T-cell (primary cell): ENCODE measurements at regions not wholly inside any gene's neighbourhood (a gene's known extent, or its start where the extent isn't known, plus 50 kb on each side); places are given as distances from the start of the nearest gene placed in this dataset.

Experiments
- ATAC-seq, 4 experiments: fragments of 200-7000 bp in 3 of 4; fragments of 150-1000 bp in 1 of 4; cut with Tn5 transposase; replicated peaks in 1 of 4; 1 replicate in 3 of 4; 2 replicates in 1 of 4; pipeline ENCODE4 v1.10.0; 2021; ENCODE audit warnings: moderate library complexity in 3 of 4, mild to moderate bottlenecking in 2 of 4, moderate number of reproducible peaks in 1 of 4
- CTCF ChIA-PET, 2 donors: fragments of 300-600 bp; sonication (Branson Sonifier 250); formaldehyde crosslinking; loops; one replicate each; lab custom pipeline; 2022; ENCODE audit warnings: antibody characterized with exemption in 2 of 2; lab: Charles Lee
- POLR2A ChIA-PET, 2 donors: fragments of 300-600 bp; sonication (Branson Sonifier 250); formaldehyde crosslinking; loops; one replicate each; lab custom pipeline; 2022; ENCODE audit warnings: antibody characterized with exemption in 2 of 2; lab: Charles Lee
- DNase-seq, 35 experiments: peaks; one replicate each; pipeline versions ENCODE4 v3.0.0 to v3.0.0-alpha.2; 2013 to 2023
- H3K27ac ChIP-seq: one replicate; pipeline ENCODE4 v1.5.1; 2013; ENCODE audit warnings: low read length
- H3K27me3 ChIP-seq, 2 experiments: replicated peaks in 1 of 2; 1 replicate in 1 of 2; 2 replicates in 1 of 2; pipeline versions ENCODE4 v1.6.1 to v1.7.0; 2013; ENCODE audit warnings: low read length in 1 of 2, mixed read lengths in 1 of 2; ENCODE audit not compliant: control insufficient read depth in 2 of 2, insufficient read depth in 2 of 2; ENCODE audit errors: extremely low read depth in 1 of 2
- H3K36me3 ChIP-seq, 2 donors: 1 replicate in 1 of 2; 2 replicates in 1 of 2; pipeline versions ENCODE4 v1.6.1 to v1.7.0; 2013; ENCODE audit warnings: low read length in 1 of 2; ENCODE audit not compliant: control insufficient read depth in 2 of 2, insufficient read depth in 1 of 2; ENCODE audit errors: extremely low read depth in 1 of 2
- H3K4me1 ChIP-seq, 2 experiments: 1 replicate in 1 of 2; 2 replicates in 1 of 2; pipeline versions ENCODE4 v1.6.1 to v1.7.0; 2013; ENCODE audit warnings: low read length in 2 of 2, mixed read lengths in 1 of 2; ENCODE audit not compliant: insufficient read depth in 2 of 2, control insufficient read depth in 1 of 2; ENCODE audit errors: extremely low read depth in 1 of 2
- H3K4me3 ChIP-seq, 2 donors: 1 replicate in 1 of 2; 2 replicates in 1 of 2; pipeline versions ENCODE4 v1.5.1 to v1.7.0; 2013; ENCODE audit warnings: mild to moderate bottlenecking in 2 of 2, low read length in 1 of 2, moderate library complexity in 1 of 2; ENCODE audit not compliant: control insufficient read depth in 1 of 2; ENCODE audit errors: extremely low read depth in 1 of 2
- H3K9me3 ChIP-seq: 2 replicates; pipeline ENCODE4 v1.7.0; 2013
- H3K27ac Mint-ChIP-seq, 2 donors: one replicate each; pipeline ENCODE4 v1.8.0; 2020 to 2021; ENCODE audit warnings: mild to moderate bottlenecking in 2 of 2, mixed read lengths in 2 of 2
- H3K27me3 Mint-ChIP-seq, 2 donors: one replicate each; pipeline ENCODE4 v1.8.0; 2021 to 2022; ENCODE audit warnings: mixed read lengths in 2 of 2
- H3K36me3 Mint-ChIP-seq: one replicate; pipeline ENCODE4 v1.8.0; 2021; ENCODE audit warnings: mixed read lengths
- H3K4me1 Mint-ChIP-seq, 3 donors: one replicate each; pipeline ENCODE4 v1.8.0; 2020 to 2022; ENCODE audit warnings: mixed read lengths in 3 of 3, mild to moderate bottlenecking in 1 of 3
- H3K4me3 Mint-ChIP-seq, 3 donors: one replicate each; pipeline ENCODE4 v1.8.0; 2020 to 2022; ENCODE audit warnings: mild to moderate bottlenecking in 3 of 3, mixed read lengths in 3 of 3, moderate library complexity in 3 of 3
- H3K9me3 Mint-ChIP-seq, 3 donors: one replicate each; pipeline ENCODE4 v1.8.0; 2020 to 2022; ENCODE audit warnings: mixed read lengths in 3 of 3
- whole genome bisulfite sequencing: methylation state at CpG from one replicate; pipeline ENCODE4 v1.1.5; 2013; ENCODE audit warnings: missing lambda C conversion rate; ENCODE audit not compliant: insufficient coverage; 5-methylcytosine and 5-hydroxymethylcytosine counted together

DNA sequence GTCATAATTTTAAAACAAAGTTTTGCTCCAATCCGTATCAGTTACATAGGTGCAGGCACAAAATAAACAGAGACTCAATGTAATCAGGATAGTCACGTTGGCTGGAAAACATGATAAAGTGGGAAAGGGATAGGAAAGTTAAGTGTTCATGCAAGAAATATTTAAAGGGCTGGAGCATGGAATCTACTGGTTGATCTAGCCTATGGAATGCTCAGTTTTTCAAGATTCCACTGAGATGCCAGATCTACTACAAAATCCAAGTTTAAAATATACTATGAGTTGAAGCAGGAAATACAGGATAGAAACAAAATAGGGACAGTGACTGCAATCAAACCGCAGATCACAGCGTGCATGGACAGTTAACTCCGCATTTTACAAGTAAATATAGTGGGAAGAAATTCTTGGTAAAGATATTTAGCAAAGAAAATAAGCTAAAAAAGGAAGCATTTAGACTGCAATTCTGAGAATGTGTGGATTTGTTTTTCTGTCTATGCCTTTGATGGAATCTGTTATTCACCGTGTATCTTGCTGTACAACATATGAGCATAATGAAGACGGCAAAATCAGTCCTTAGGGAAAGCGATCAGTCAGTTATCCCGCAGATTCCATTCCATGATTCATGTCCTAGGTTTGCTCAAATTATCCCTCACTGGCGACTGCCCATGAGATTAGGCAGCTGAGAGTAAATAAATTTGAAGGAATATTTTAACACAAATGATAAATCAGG is 1044.3 kb downstream of the FLRT2 start:
- no peaks in the 10 kb centered on the region for H3K4me1 Mint-ChIP-seq
- no peak overlapping the region for H3K4me3 Mint-ChIP-seq
- Histone ChIP-seq H3K4me1 (no peaks in the 10 kb centered on the region), H3K36me3 (no peaks in the 10 kb centered on the region), H3K9me3 (no peaks in the 10 kb centered on the region), H3K4me3 (no peak overlapping the region), H3K27ac (no peak overlapping the region), H3K27me3 (no peaks in the 10 kb centered on the region)
- WGBS = 88% methylated on average over 5 of the region's 10 CpGs
- no peaks in the 10 kb centered on the region for H3K27me3 Mint-ChIP-seq
- DNase-seq = no peak
- ChIA-PET POLR2A (no interaction called here), CTCF (no interaction called here)
- H3K27ac Mint-ChIP-seq = no peak overlapping the region
- no peaks in the 10 kb centered on the region for H3K36me3 Mint-ChIP-seq
- ATAC-seq = no peak
- H3K9me3 Mint-ChIP-seq = peaks cover 3 to 16% (median 7%) of the 10 kb centered on the region in 3 donors

GRCh38 chr14:86570371-86570770 is 1040.4 kb downstream of the FLRT2 start:
- POLR2A ChIA-PET = no interaction called here
- Histone ChIP-seq H3K36me3 (no peaks in the 10 kb centered on the region), H3K27me3 (no peaks in the 10 kb centered on the region), H3K4me3 (no peak overlapping the region), H3K9me3 (no peaks in the 10 kb centered on the region), H3K4me1 (no peaks in the 10 kb centered on the region), H3K27ac (no peak overlapping the region)
- CTCF ChIA-PET = no interaction called here
- no peak overlapping the region for H3K27ac Mint-ChIP-seq
- ATAC-seq (no peak), DNase-seq (no peak)
- no peaks in the 10 kb centered on the region for H3K27me3 Mint-ChIP-seq
- no peaks in the 10 kb centered on the region for H3K36me3 Mint-ChIP-seq
- no peaks in the 10 kb centered on the region for H3K4me1 Mint-ChIP-seq
- H3K9me3 Mint-ChIP-seq = peaks cover 0 to 8% (median 0%) of the 10 kb centered on the region in 3 donors
- no peak overlapping the region for H3K4me3 Mint-ChIP-seq

GRCh38 chr14:86543521-86543920 is 1013.6 kb downstream of the FLRT2 start:
- H3K27me3 Mint-ChIP-seq = no peaks in the 10 kb centered on the region
- H3K27ac Mint-ChIP-seq = no peak overlapping the region
- no peak overlapping the region for H3K27ac ChIP-seq
- peaks cover 0 to 11% (median 4%) of the 10 kb centered on the region in 3 donors for H3K9me3 Mint-ChIP-seq
- DNase-seq (no peak), ATAC-seq (no peak)
- H3K4me3 ChIP-seq = no peak overlapping the region
- no peaks in the 10 kb centered on the region for H3K4me1 Mint-ChIP-seq
- no peaks in the 10 kb centered on the region for H3K9me3 ChIP-seq
- ChIA-PET CTCF (no interaction called here), POLR2A (no interaction called here)
- no peak overlapping the region for H3K4me3 Mint-ChIP-seq
- H3K36me3 Mint-ChIP-seq = no peaks in the 10 kb centered on the region
- no peaks in the 10 kb centered on the region for H3K4me1 ChIP-seq
- H3K27me3 ChIP-seq = no peaks in the 10 kb centered on the region
- no peaks in the 10 kb centered on the region for H3K36me3 ChIP-seq

DNA sequence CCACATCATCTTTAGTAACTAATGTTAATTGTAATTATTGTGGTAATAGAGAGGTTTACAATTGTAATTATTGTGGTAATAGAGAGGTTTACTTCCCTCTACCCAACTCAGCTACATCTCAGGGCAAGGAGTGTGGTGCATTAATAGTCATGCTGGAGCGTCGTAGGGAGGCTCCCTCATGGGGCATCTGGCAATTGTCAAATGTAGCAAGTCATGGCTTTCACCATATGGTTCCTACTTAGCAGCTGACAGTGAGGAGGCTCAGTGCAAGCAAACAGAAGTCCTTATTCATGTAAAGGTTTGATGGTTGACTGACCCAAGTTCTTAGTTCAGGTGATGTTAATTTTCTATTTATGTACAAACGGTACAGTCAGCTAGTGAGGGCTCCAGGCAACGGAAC is 1012.0 kb downstream of the FLRT2 start:
- Mint-ChIP-seq H3K4me1 (no peaks in the 10 kb centered on the region), H3K27me3 (no peaks in the 10 kb centered on the region), H3K36me3 (no peaks in the 10 kb centered on the region), H3K4me3 (no peak overlapping the region), H3K9me3 (peaks cover 0 to 11% (median 4%) of the 10 kb centered on the region in 3 donors), H3K27ac (no peak overlapping the region)
- Histone ChIP-seq H3K9me3 (no peaks in the 10 kb centered on the region), H3K4me1 (no peaks in the 10 kb centered on the region), H3K4me3 (no peak overlapping the region), H3K27ac (no peak overlapping the region), H3K36me3 (no peaks in the 10 kb centered on the region), H3K27me3 (no peaks in the 10 kb centered on the region)
- WGBS = 80% methylated on average over 1 of the region's 4 CpGs
- ChIA-PET POLR2A (no interaction called here), CTCF (no interaction called here)
- DNase-seq (no peak), ATAC-seq (no peak)

- Histone ChIP-seq H3K27me3 (no peaks in the 10 kb centered on the region), H3K4me3 (no peak overlapping the region), H3K36me3 (no peaks in the 10 kb centered on the region), H3K27ac (no peak overlapping the region), H3K4me1 (no peaks in the 10 kb centered on the region), H3K9me3 (no peaks in the 10 kb centered on the region)
- Mint-ChIP-seq H3K9me3 (peaks cover 0 to 11% (median 4%) of the 10 kb centered on the region in 3 donors), H3K27me3 (no peaks in the 10 kb centered on the region), H3K27ac (no peak overlapping the region), H3K4me1 (no peaks in the 10 kb centered on the region), H3K36me3 (no peaks in the 10 kb centered on the region), H3K4me3 (no peak overlapping the region)
- POLR2A ChIA-PET = no interaction called here
- DNase-seq (no peak), ATAC-seq (no peak)
- CTCF ChIA-PET = no interaction called here
- WGBS = no CpG with 5 or more reads among the region's 6 CpGs
Observed at GRCh38 chr14:86540636-86541247, 1010.8 kb downstream of the FLRT2 start.

DNA sequence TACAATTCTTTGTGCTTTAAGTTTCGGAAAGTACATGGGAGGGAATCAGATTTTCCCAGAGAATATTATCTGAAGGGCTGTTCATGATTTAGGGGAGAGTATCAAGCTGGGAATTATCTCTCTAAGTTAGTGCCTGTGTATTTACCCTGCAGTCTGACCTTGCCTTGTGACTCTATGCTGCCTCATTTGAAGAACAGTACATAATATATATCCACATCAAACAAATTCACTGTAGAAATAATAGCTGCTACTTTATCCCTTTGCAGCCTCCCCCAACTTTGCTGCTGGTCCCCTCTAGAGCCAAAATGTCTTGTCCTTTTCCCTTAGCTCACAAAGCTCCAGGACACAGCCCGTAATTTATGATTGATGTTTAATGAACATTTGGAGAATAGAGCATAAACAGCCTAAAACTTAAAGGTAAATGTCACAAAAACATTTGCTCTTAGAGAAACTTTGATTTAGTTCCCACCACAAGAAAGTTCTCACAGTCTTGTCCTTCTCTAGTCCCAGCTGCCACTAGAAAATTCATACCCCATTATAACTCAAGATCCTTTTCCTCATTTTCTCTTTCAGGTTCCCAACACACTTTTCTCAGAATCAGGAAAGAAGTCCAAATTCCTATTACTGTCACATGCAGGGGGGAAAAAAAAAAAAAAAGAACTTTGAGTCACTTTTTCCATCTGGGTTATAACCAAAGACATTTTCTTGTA is 1009.6 kb downstream of the FLRT2 start:
- Mint-ChIP-seq H3K27me3 (no peaks in the 10 kb centered on the region), H3K9me3 (peaks cover 0 to 7% (median 4%) of the 10 kb centered on the region in 3 donors), H3K4me3 (no peak overlapping the region), H3K4me1 (no peaks in the 10 kb centered on the region), H3K36me3 (no peaks in the 10 kb centered on the region), H3K27ac (no peak overlapping the region)
- Histone ChIP-seq H3K27me3 (no peaks in the 10 kb centered on the region), H3K36me3 (no peaks in the 10 kb centered on the region), H3K4me3 (no peak overlapping the region), H3K9me3 (no peaks in the 10 kb centered on the region), H3K27ac (no peak overlapping the region), H3K4me1 (no peaks in the 10 kb centered on the region)
- ATAC-seq (no peak), DNase-seq (no peak)
- POLR2A ChIA-PET = no interaction called here
- WGBS = 89% methylated on average over 1 of the region's 2 CpGs
- CTCF ChIA-PET = no interaction called here
